HG03159 (cell line): ENCODE measurements at regions not wholly inside any gene's neighbourhood (a gene's known extent, or its start where the extent isn't known, plus 50 kb on each side); places are given as distances from the start of the nearest gene placed in this dataset.
"Not testable (repeated sequence)": the region's sequence is repeated elsewhere in the genome, so short reads cannot be mapped to it uniquely, and the experiment has no call there.

Source experiments
- ATAC-seq: cut with Tn5 transposase; IDR thresholded peaks from one replicate; pipeline ENCODE4 v1.9.1; 2021; ENCODE audit warnings: mild to moderate bottlenecking, moderate library complexity; ENCODE audit not compliant: unreplicated experiment

- no peak for ATAC-seq
These were observed 70.2 kb upstream of the BTG3 start for GRCh38 chr21:17682924-17683323.

- peak; percentile 90 for ATAC-seq
These were observed 66.4 kb upstream of the BTG3 start for GRCh38 chr21:17679002-17679600.

- ATAC-seq: not testable (repeated sequence)
These were observed 64.2 kb upstream of the BTG3 start for GRCh38 chr21:17676930-17677329.

GRCh38 chr21:17674106-17674505 lies 61.4 kb upstream of the BTG3 start:
- no peak for ATAC-seq

- ATAC-seq: no peak
These were observed 60.7 kb upstream of the BTG3 start for GRCh38 chr21:17673261-17674020.

- ATAC-seq: no peak
These were observed 59.0 kb upstream of the BTG3 start for GRCh38 chr21:17671733-17672132.

GRCh38 chr21:17668479-17669140 lies 55.9 kb upstream of the BTG3 start:
- no peak for ATAC-seq

GRCh38 chr21:17667256-17667655 lies 54.6 kb upstream of the BTG3 start:
- ATAC-seq: no peak
